H1 (cell line): ENCODE measurements at regions not wholly inside any gene's neighbourhood (a gene's known extent, or its start where the extent isn't known, plus 50 kb on each side); places are given as distances from the start of the nearest gene placed in this dataset.

Experiments
- CTCF ChIA-PET: fragments of 300-600 bp; sonication (Branson Sonifier 250); formaldehyde crosslinking; loops from one replicate; lab custom pipeline; 2021; ENCODE audit not compliant: partially characterized antibody; lab: Charles Lee
- POLR2A ChIA-PET: fragments of 300-600 bp; sonication (Branson Sonifier 250); formaldehyde crosslinking; loops from one replicate; lab custom pipeline; 2021; ENCODE audit warnings: inconsistent platforms; ENCODE audit not compliant: partially characterized antibody; lab: Charles Lee
- DNase-seq, 2 experiments: peaks; one replicate each; pipeline versions ENCODE4 v3.0.0 to v3.0.0-alpha.2; 2010 to 2022; ENCODE audit warnings: low spot score in 2 of 2, low read depth in 1 of 2, mixed read lengths in 1 of 2
- FAIRE-seq: peaks from 2 replicates; lab custom pipeline; 2011; peaks lifted over from hg19 to GRCh38; lab: Jason Lieb, UNC
- H2AFZ ChIP-seq: 2 replicates; pipeline ENCODE4 v1.8.1; 2012; ENCODE audit warnings: low read length, inconsistent platforms
- H2AK5ac ChIP-seq: 2 replicates; pipeline ENCODE4 v1.6.1; 2013; ENCODE audit warnings: low read depth, low read length
- H2BK120ac ChIP-seq: replicated peaks from 2 replicates; pipeline ENCODE3; 2013; ENCODE audit warnings: low read depth, low read length, inconsistent platforms
- H2BK12ac ChIP-seq: 2 replicates; pipeline ENCODE4 v1.6.1; 2013; ENCODE audit warnings: low read depth, low read length
- H2BK15ac ChIP-seq: 2 replicates; pipeline ENCODE4 v1.6.1; 2013; ENCODE audit warnings: low read length
- H2BK20ac ChIP-seq: 2 replicates; pipeline ENCODE4 v1.6.1; 2013; ENCODE audit warnings: low read length
- H2BK5ac ChIP-seq: 2 replicates; pipeline ENCODE4 v1.6.1; 2013; ENCODE audit warnings: low read depth, low read length
- H3K14ac ChIP-seq: 2 replicates; pipeline ENCODE4 v1.6.1; 2013; ENCODE audit warnings: inconsistent platforms; ENCODE audit not compliant: insufficient read length
- H3K18ac ChIP-seq: 2 replicates; pipeline ENCODE4 v1.6.1; 2013; ENCODE audit warnings: low read length; ENCODE audit errors: extremely low read depth
- H3K23ac ChIP-seq: 2 replicates; pipeline ENCODE4 v1.6.1; 2013; ENCODE audit warnings: inconsistent platforms; ENCODE audit not compliant: insufficient read length
- H3K23me2 ChIP-seq: 2 replicates; pipeline ENCODE4 v1.6.1; 2013; ENCODE audit warnings: low read depth, low read length
- H3K27ac ChIP-seq: 2 replicates; pipeline ENCODE4 v1.6.1; 2011; ENCODE audit warnings: low read depth, low read length, inconsistent platforms
- H3K27me3 ChIP-seq, 4 experiments: replicated peaks in 1 of 4; 1 replicate in 1 of 4; 2 replicates in 3 of 4; pipeline versions ENCODE4 v1.6.1 to v1.8.1; 2011 to 2013; ENCODE audit warnings: low read length in 3 of 4, mild to moderate bottlenecking in 3 of 4, inconsistent platforms in 2 of 4, mixed read lengths in 2 of 4, moderate library complexity in 1 of 4; ENCODE audit not compliant: control insufficient read depth in 3 of 4, insufficient read depth in 3 of 4; ENCODE audit errors: extremely low read depth in 1 of 4
- H3K36me3 ChIP-seq, 4 experiments: 2 replicates each; pipeline versions ENCODE4 v1.6.1 to v1.8.1; 2011 to 2013; ENCODE audit warnings: mild to moderate bottlenecking in 4 of 4, low read length in 3 of 4, moderate library complexity in 2 of 4, control low read depth in 1 of 4, inconsistent platforms in 1 of 4; ENCODE audit not compliant: insufficient read depth in 4 of 4, control insufficient read depth in 2 of 4
- H3K4ac ChIP-seq: replicated peaks from 2 replicates; pipeline ENCODE3; 2013; ENCODE audit warnings: low read length, low read depth, mixed read lengths, inconsistent platforms; ENCODE audit not compliant: insufficient read length
- H3K4me1 ChIP-seq, 4 experiments: replicated peaks in 1 of 4; 1 replicate in 1 of 4; 2 replicates in 3 of 4; pipeline versions ENCODE4 v1.6.1 to v1.8.1; 2011 to 2013; ENCODE audit warnings: low read length in 3 of 4, inconsistent platforms in 2 of 4, mixed read lengths in 1 of 4; ENCODE audit not compliant: insufficient read depth in 4 of 4, control insufficient read depth in 3 of 4
- H3K4me2 ChIP-seq, 2 experiments: 2 replicates each; pipeline versions ENCODE4 v1.6.1 to v1.8.1; 2011 to 2013; ENCODE audit warnings: low read depth in 2 of 2, low read length in 2 of 2, control low read depth in 1 of 2, inconsistent platforms in 1 of 2, mild to moderate bottlenecking in 1 of 2; ENCODE audit not compliant: insufficient read depth in 1 of 2
- H3K4me3 ChIP-seq, 4 experiments: fragments of 200-600, 300-600 bp in 1 of 4; sonication (generic), shearing (Covaris generic), sonication (Bioruptor Twin) in 1 of 4; 2 replicates each; pipeline versions ENCODE4 v1.5.1 to v1.8.1; 2011 to 2016; ENCODE audit warnings: low read length in 4 of 4, low read depth in 3 of 4, control low read depth in 2 of 4, inconsistent platforms in 2 of 4, mild to moderate bottlenecking in 2 of 4, mixed read lengths in 1 of 4, moderate library complexity in 1 of 4; ENCODE audit not compliant: insufficient read depth in 2 of 4; ENCODE audit errors: extremely low read depth in 1 of 4
- H3K56ac ChIP-seq: replicated peaks from 2 replicates; pipeline ENCODE3; 2013; ENCODE audit warnings: low read depth, mild to moderate bottlenecking, mixed read lengths, low read length, inconsistent platforms; ENCODE audit not compliant: insufficient read length
- H3K79me1 ChIP-seq: 2 replicates; pipeline ENCODE4 v1.6.1; 2013; ENCODE audit warnings: low read depth, low read length, control low read depth
- H3K79me2 ChIP-seq, 2 experiments: 2 replicates each; pipeline versions ENCODE4 v1.6.1 to v1.8.1; 2012 to 2013; ENCODE audit warnings: low read length in 2 of 2, mild to moderate bottlenecking in 2 of 2, inconsistent platforms in 1 of 2; ENCODE audit not compliant: insufficient read depth in 2 of 2, control insufficient read depth in 1 of 2
- H3K9ac ChIP-seq, 4 experiments: replicated peaks in 1 of 4; 1 replicate in 1 of 4; 2 replicates in 3 of 4; pipeline versions ENCODE4 v1.6.1 to v1.8.1; 2011 to 2013; ENCODE audit warnings: low read depth in 3 of 4, low read length in 3 of 4, control low read depth in 2 of 4, mild to moderate bottlenecking in 2 of 4, moderate library complexity in 2 of 4, inconsistent platforms in 1 of 4; ENCODE audit errors: extremely low read depth in 1 of 4
- H3K9me3 ChIP-seq, 2 experiments: 2 replicates each; pipeline versions ENCODE4 v1.6.1 to v1.8.1; 2012 to 2013; ENCODE audit warnings: mild to moderate bottlenecking in 2 of 2, moderate library complexity in 2 of 2, control low read depth in 1 of 2, inconsistent platforms in 1 of 2, low read depth in 1 of 2, low read length in 1 of 2, mixed read lengths in 1 of 2; ENCODE audit not compliant: insufficient read depth in 2 of 2
- H4K20me1 ChIP-seq, 2 experiments: replicated peaks in 1 of 2; 2 replicates each; pipeline versions ENCODE3 to v1.8.1; 2011 to 2013; ENCODE audit warnings: inconsistent platforms in 2 of 2, low read length in 2 of 2, mild to moderate bottlenecking in 1 of 2; ENCODE audit not compliant: insufficient read depth in 2 of 2, control insufficient read depth in 1 of 2
- H4K5ac ChIP-seq: 2 replicates; pipeline ENCODE4 v1.6.1; 2013; ENCODE audit warnings: low read length, low read depth, mixed read lengths, inconsistent platforms; ENCODE audit not compliant: insufficient read length
- H4K8ac ChIP-seq: 2 replicates; pipeline ENCODE4 v1.8.0; 2013; ENCODE audit warnings: mild to moderate bottlenecking, moderate library complexity, low read length, inconsistent platforms; ENCODE audit not compliant: insufficient read depth; ENCODE audit errors: extremely low read depth
- H4K91ac ChIP-seq: replicated peaks from 2 replicates; pipeline ENCODE3; 2013; ENCODE audit warnings: low read length, mixed read lengths, inconsistent platforms; ENCODE audit not compliant: insufficient read length
- BCL11A ChIP-seq, 2 experiments: IDR thresholded peaks; one replicate each; pipeline ENCODE4 v1.6.1; 2011; ENCODE audit warnings: low read depth in 2 of 2, low read length in 2 of 2, mild to moderate bottlenecking in 2 of 2
- BRCA1 ChIP-seq: IDR thresholded peaks from 2 replicates; pipeline ENCODE4 v1.6.1; 2012; ENCODE audit warnings: low read depth, low read length, improper control_type of control experiment
- CBX5 ChIP-seq: fragments of 300-800, 300-1000 bp; sonication (generic); IDR thresholded peaks from 2 replicates; pipeline ENCODE4 v1.7.1; 2016; ENCODE audit warnings: antibody characterized with exemption, low read length, low read depth
- EZH2 ChIP-seq: fragments of 200-600 bp; sonication (generic); IDR thresholded peaks from 2 replicates; pipeline ENCODE4 v1.7.1; 2012; ENCODE audit warnings: low read depth, mild to moderate bottlenecking, moderate library complexity, low read length, inconsistent platforms; ENCODE audit not compliant: severe bottlenecking
- FOSL1 ChIP-seq: IDR thresholded peaks from 2 replicates; pipeline ENCODE4 v1.6.1; 2011; ENCODE audit warnings: mild to moderate bottlenecking, low read depth, low read length, moderate library complexity; ENCODE audit not compliant: insufficient read depth
- HDAC6 ChIP-seq: IDR thresholded peaks from one replicate; pipeline ENCODE4 v1.7.1; 2012; ENCODE audit warnings: low read depth, mild to moderate bottlenecking, inconsistent platforms, low read length, moderate library complexity
- JUND ChIP-seq: IDR thresholded peaks from 2 replicates; pipeline ENCODE4 v1.6.1; 2011; ENCODE audit warnings: mild to moderate bottlenecking, improper control_type of control experiment, low read length
- KDM5A ChIP-seq: fragments of 200-600 bp; IDR thresholded peaks from 2 replicates; pipeline ENCODE4 v1.7.1; 2012; ENCODE audit warnings: mild to moderate bottlenecking, low read length, inconsistent platforms, mixed read lengths
- NRF1 ChIP-seq: IDR thresholded peaks from 2 replicates; pipeline ENCODE4 v1.6.1; 2011; ENCODE audit warnings: mild to moderate bottlenecking, low read depth, low read length, improper control_type of control experiment
- POLR2A ChIP-seq, 2 experiments: IDR thresholded peaks; 1 replicate in 1 of 2; 2 replicates in 1 of 2; pipeline ENCODE4 v1.6.1; 2011; ENCODE audit warnings: low read depth in 2 of 2, low read length in 2 of 2, mild to moderate bottlenecking in 2 of 2; ENCODE audit errors: control extremely low read depth in 1 of 2
- POU5F1 ChIP-seq: IDR thresholded peaks from 2 replicates; pipeline ENCODE4 v1.6.1; 2011; ENCODE audit warnings: low read depth, mild to moderate bottlenecking, low read length, moderate library complexity
- SRF ChIP-seq: IDR thresholded peaks from 2 replicates; pipeline ENCODE4 v1.6.1; 2011; ENCODE audit warnings: mild to moderate bottlenecking, low read depth, low read length, moderate library complexity
- TBP ChIP-seq: IDR thresholded peaks from 2 replicates; pipeline ENCODE4 v1.6.1; 2011; ENCODE audit warnings: low read depth, low read length, improper control_type of control experiment
- TEAD4 ChIP-seq: IDR thresholded peaks from 2 replicates; pipeline ENCODE4 v1.6.1; 2012; ENCODE audit warnings: low read depth, low read length, inconsistent platforms, mixed read lengths
- ZNF274 ChIP-seq: IDR thresholded peaks from 2 replicates; pipeline ENCODE4 v1.7.0; 2012; ENCODE audit warnings: low read length, borderline replicate concordance; ENCODE audit errors: extremely low read depth
- WGBS, 2 experiments: shearing (Covaris generic) in 1 of 2; methylation state at CpG; one replicate each; pipeline versions ENCODE4 v1.1.6 to v1.1.7; 2013 to 2015; ENCODE audit warnings: low lambda C conversion rate in 2 of 2, mixed read lengths in 2 of 2, inconsistent platforms in 1 of 2, low coverage in 1 of 2, missing lambda C conversion rate in 1 of 2; ENCODE audit not compliant: insufficient replicate concordance in 2 of 2, insufficient coverage in 1 of 2, insufficient read length in 1 of 2; ENCODE audit errors: extremely low coverage in 1 of 2, missing lambda C conversion rate in 1 of 2; 5-methylcytosine and 5-hydroxymethylcytosine counted together

DNA sequence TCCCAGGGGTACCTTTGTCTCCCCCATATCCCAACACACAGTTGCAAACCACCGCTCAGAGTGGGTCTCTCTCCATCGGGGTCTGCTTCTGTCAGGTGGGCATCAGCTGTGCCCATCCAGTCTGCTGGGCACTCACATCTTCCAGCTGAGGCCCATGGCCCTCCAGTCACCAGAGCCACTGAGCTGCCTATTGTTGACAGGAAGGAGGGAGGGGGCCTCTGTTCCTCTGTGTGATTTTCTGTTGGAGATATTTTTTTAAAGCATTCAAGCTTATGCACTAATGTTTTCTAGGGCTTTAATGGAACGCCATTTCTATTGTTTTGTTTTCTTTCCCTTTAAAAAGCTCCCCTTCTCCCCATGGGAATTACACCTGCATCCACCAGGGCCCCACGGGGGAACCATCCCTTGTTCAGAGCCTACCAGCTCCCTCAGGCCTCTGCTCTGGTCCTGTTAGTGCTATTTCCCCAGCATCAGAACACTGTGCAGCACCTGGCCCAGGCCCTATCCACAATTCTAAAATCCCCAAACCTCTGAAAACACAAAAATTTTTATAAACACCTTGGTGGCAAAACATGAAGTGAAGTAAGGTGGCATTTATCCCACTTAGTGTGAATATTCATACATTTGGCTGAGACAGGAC is 326.2 kb downstream of the CD83 start:
- H3K36me3 ChIP-seq: no peaks in the 10 kb centered on the region; a peak in 1 of 8 replicates
- H2BK15ac ChIP-seq: no peak overlapping the region
- no peak overlapping the region for H2AFZ ChIP-seq
- no peak overlapping the region for H3K4ac ChIP-seq
- H3K27me3 ChIP-seq: no peaks in the 10 kb centered on the region
- CTCF ChIA-PET: no interaction called here
- H2BK120ac ChIP-seq: no peak overlapping the region
- no peak overlapping the region for H2BK5ac ChIP-seq
- FAIRE-seq (no peak), DNase-seq (no peak)
- no peak overlapping the region for H3K23ac ChIP-seq
- H4K8ac ChIP-seq: no peak overlapping the region
- no peak overlapping the region for H3K14ac ChIP-seq
- peaks cover 0 to 9% (median 2%) of the 10 kb centered on the region in 4 experiments; a peak in 4 of 7 replicates for H3K4me1 ChIP-seq
- H4K5ac ChIP-seq: no peak overlapping the region
- no peak overlapping the region for H3K9ac ChIP-seq
- H3K79me1 ChIP-seq: no peaks in the 10 kb centered on the region
- no peak overlapping the region for H3K56ac ChIP-seq
- H3K9me3 ChIP-seq: 0 out of 4 replicates have a peak, but pooled peaks cover 0 to 8% of the 10 kb centered on the region in 2 experiments
- POLR2A ChIA-PET: interaction anchor here (1.0 kb wide), 1 partner anchor 9 kb away, joined by 5 read pairs; no protein-coding TSS in a partner anchor
- H3K4me2 ChIP-seq: no peak overlapping the region
- no peaks in the 10 kb centered on the region for H4K20me1 ChIP-seq
- no peak overlapping the region for H3K27ac ChIP-seq
- no peak overlapping the region for H2BK20ac ChIP-seq
- H3K79me2 ChIP-seq: no peaks in the 10 kb centered on the region
- H3K23me2 ChIP-seq: no peaks in the 10 kb centered on the region
- H4K91ac ChIP-seq: no peak overlapping the region
- H3K4me3 ChIP-seq: no peak overlapping the region
- H3K18ac ChIP-seq: no peak overlapping the region
- WGBS, 2 experiments: 88% methylated on average over 4 of the region's 4 CpGs; no CpG with 5 or more reads in 1 of the 2 experiments
- H2BK12ac ChIP-seq: no peak overlapping the region
- H2AK5ac ChIP-seq: no peak overlapping the region
- TF ChIP-seq TEAD4 (no peak), BCL11A (IDR thresholded peaks at IDR 0.05; ENCODE audit: low read depth in 2 of 2, low read length in 2 of 2) (no peak), ZNF274 (no peak), HDAC6 (no peak), NRF1 (no peak), SRF (no peak), TBP (no peak), JUND (no peak), POU5F1 (no peak), FOSL1 (no peak), POLR2A (IDR thresholded peaks at IDR 0.05; ENCODE audit: control extremely low read depth in 1 of 2, low read depth in 2 of 2, low read length in 2 of 2) (no peak), KDM5A (no peak), EZH2 (no peak), CBX5 (no peak), BRCA1 (no peak)
